HK-2 (cell line): ENCODE measurements at regions not wholly inside any gene's neighbourhood (a gene's known extent, or its start where the extent isn't known, plus 50 kb on each side); places are given as distances from the start of the nearest gene placed in this dataset.

ENCODE experiments used
- DNase-seq: peaks from one replicate; pipeline ENCODE4 v3.0.0-alpha.2; 2018; ENCODE audit not compliant: unreplicated experiment

DNA sequence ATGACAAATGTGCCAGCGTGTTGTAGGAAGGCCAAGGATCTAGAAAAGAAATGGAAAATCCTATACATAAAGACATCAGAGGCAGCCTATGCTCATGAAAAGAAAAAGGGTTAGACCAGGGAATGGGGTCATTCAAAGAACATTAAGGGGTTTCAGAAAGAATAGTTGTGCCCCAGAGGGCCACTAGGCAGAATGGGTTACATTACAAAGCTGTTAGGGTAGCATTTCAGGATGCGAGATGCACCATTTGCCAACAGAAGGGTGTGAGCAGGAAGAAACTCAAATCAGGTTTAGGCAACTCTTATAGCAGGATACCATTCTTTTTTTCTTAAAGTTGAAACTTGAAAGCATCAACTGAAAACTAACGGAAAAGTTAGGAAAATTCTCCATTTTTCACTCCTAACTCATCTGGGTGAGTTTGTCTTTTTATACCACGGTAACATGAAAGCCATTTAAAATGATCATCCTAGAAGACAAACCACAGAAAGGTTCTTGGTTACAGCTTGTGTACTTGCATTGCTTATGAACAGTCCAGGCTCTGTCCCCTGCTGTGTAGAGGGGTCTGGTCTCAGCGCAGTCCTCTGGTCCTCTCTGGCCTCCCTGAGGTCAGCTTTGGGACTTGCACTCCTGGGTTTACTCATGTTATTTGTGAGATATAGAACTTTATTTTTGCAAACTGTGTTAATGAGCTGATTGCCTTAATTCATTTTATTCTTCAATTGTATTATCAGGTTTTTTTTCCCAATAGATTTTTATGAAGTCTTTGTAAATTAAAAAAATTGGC lies 209.1 kb downstream of the DACT1 start:
- no peak for DNase-seq

DNA sequence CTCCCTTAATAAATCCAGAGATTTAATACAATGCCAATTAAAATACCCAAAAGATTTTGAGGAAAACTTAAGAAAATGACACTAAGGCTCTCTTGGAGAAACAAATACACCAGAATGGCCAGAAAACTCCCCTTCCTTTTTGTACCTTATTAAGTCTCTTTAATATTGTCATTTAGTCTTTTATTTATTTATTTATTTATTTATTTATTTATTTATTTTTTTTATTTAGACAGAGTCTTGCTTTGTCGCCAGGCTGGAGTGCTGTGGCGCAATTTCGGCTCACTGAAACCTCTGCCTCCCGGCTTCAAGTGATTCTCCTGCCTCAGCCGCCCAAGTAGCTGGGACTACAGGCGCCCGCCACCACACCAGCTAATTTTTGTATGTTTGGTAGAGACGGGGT lies 210.6 kb downstream of the DACT1 start:
- no peak for DNase-seq

DNA sequence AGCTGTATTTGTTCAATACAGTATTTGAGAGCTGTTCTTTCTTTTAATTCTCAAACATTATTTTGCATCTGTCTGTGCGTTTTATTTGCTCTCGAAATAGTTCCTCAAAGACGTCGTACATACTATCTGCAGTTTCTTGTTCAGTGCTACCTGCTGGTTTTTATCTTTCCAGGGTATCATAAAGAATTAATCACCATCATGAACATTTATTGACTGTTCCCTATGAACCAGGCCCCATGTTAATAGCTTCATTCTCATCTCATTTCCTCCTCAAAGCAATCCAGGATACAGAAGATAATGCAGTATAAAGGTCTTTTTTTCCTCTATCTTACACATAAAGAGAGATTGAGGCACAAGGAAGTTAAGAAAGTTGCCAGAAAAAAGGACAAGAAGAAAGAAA lies 211.8 kb downstream of the DACT1 start:
- DNase-seq: no peak

DNA sequence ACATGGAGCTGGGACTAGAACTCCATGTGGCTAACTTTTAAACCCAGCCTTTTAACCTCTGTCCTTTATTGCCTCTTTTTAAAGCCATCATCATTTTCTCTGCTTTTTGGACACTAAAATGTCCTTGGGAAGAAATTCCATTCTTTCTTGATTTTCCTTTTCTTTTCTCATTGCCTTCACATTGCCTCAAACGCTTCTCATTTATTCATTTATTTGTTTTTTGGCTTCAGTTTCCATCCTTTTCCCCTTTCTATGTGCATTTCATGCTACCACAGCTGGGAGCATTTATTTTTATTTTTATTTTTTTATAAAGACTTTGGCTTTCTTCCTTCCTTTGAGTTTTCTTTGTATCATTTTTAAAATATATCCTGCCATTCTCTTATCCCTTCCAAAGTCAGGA lies 212.2 kb downstream of the DACT1 start:
- DNase-seq: no peak

DNA sequence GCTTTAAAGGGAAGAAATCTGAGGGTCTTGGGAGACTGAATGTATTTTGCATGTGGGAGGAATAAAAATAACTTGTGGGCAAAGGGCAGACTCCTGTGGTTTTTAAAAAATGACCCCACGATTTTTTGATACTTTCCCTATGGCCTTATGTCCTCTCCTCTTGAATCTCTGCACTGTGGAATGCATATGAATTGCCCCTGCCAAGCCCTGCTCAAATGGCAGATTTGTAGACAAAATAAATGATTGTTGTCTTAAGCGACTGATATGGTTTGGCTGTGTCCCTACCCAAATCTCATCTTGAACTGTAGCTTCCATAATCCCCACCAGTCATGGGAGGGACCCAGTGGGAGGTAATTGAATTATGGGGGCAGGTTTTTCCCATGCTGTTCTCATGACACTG lies 223.8 kb downstream of the DACT1 start:
- no peak for DNase-seq

DNA sequence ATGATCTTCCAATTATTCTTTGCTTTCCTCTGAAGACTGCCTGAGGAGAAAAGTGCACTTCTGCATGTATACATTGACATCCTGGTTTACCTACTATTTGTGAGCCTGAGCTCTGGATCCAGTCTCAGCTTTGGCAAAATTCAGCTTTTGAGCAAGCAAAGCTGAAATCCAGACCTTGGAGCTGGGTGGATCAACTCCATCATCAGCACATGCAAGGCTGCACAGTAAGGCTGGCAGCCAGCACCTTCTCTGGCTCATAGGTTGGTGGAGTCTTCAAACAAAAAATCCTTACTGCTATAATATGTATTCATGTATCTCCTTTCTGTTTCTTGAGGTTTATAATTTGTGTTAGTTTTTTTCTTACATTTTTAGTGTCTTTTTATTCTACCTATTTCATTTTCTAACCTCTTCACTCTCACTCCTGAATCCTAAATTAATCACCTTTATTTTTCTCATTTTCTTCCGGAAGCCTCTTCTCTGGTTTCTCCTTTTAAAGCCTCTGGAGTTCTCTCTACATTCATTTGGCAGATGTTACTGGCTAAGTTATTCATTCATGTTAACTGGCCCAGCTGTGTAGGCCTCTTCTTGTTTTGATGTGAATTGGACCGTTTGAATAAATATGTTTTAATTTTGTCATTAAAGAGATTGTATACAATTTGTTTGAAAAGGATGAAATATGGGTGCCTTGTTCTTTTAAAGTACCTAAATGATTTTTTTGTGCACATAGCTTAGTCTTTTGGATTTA lies 224.8 kb downstream of the DACT1 start:
- no peak for DNase-seq

DNA sequence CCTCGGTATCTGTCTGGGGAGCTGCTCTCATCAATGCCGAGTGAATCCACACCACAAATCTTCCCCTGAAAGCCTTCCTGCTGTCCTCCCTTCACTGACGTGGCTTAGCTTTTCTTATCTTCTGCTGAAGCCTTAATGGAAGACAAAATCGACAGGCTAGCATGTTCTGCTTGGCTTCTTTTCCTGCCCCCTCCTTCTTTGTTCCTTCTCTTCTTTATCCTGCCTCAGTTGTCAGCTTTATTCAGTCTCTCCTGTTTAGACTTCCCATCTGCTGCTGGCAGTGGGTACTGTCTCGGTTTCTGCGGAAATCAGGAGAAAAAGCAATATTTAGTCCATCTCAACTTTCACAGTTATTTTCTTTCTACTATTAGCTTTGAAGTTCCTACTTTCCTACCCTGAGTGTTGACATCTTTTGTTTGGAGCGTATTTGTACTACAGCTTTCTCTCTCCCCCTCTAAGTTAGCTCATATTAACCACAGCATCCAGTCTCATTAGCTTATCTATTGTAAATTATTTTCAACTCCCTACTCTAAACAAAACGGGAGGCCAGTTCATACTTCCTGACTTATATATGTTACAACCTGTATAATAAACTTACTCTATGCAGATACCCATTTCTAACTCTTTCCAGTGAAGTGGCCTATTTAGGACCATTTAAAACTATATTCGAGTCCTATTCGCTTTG lies 226.0 kb downstream of the DACT1 start:
- no peak for DNase-seq

DNA sequence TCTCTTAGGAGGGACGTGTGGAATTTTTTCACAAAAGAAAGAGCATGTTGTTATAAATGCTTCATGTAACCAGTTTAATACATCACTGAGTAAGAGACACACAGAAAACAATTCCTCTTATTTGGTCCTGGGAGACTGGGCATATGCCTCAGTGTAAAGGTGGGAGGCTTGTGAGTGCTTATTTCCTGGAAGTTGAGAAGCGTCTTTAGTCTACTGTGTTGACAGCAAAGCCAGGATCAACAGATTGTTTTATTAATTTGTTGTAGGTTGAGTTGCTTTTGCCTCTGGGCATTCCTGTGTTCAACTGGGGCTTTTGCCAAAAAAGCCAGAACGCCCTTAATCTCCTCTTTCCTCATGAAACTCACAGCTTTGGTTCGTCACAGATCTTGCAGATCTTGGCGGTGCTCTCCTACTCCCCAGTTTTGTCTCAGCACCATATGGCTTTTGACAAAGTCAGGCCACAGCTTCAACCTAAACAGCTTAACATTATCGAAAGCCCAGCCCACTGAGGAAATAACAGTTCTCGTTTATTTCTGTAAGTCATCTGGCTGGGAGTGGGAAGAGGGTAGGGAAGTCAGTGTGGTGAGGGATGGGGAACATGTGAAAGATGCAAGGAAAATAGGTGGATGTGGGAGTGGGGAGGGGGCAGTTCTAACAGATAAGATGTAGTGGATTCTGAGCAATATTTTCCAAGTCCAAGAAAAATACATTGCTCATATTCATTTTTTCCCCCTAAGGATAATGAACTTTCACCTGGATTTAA lies 227.2 kb downstream of the DACT1 start:
- no peak for DNase-seq

DNA sequence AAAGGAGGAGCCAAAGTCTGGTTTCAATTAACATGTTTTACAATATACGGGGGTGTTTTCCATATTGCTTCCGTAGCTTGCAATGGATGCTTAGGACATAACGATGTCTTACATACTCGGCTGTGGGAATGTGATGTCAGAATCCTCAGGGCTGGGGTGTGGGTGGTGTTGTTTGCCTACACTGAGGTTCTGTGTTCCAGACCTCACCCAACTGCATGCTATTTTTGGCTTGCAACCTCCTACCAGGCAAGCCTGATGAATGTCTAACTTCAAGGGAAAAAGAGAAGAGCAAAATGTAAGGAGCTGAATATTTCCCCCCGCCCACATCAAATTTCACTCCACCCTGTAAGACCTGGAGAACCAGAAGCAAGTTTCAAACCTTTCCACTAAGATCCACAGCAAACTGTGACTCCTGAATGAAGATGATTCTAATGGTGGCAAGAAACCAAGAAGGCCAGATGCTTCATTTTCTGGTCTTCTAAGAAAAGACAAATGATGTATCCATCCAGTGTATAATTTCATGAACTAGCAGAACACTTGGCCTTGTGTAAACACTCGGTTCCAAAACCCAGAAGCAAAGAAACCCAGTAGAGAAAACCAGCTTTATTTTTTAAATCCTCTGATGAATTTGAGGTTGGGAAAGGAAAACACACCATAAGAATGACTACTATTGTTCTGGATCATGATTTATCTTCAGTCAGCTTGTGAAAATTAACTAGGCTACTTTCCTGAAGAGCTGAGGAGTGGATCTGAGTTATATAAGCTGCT lies 227.9 kb downstream of the DACT1 start:
- DNase-seq: no peak

DNA sequence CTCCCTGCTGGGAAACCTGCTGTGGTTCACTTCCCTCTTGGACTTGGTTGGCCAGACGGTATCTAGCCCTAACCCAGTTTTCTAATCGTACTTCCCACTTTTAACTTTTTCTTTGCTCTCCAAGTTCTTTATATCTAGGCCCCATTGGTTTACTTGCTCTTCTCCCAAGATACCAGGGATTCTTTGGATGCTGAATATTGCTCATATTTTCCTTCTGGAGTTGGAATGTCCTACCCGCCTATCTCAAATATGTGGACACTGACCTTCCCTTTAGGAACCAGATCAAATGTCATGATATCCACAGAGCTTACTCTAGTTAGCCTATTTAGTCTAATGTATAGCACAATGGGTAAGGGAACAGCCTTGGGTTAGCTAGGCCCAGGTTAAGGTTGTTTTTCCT lies 228.6 kb downstream of the DACT1 start:
- no peak for DNase-seq

DNA sequence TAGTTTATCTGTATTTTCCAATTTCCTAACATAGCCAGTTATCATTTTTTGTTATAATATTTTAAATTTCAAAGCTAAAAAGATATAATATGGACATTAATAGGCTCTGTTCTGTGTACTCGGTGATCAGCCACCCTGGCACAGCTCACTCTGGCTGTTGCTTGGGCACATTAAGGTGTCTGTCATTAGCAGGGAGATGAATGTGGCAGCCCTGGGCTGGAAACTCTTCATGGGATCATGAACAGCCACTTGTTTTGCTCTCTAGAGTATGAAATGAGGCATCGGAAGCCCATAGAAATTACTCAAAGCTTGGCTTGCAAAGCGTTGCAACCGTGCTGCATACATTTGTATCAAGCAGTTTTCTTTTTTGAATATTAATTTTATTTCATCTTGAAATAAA lies 233.2 kb downstream of the DACT1 start:
- no peak for DNase-seq

DNA sequence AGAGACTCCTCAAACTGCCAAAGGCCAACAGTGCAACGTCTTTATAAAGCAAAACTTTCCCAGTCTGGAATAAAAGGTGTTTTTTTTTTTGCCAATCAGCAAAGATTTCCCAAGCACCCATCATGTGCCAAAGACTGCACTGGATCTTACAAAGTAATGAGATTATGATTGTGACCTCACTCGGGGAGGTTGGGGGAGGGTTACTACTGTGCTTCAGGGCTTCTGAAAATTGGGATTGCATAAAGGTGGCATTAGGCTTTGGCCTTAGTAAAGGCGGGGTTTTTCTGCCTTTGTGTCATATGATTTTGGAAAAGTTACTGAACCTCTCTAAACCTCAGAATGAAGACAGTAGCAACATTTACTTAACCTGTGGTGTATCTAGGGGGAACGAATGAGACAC lies 233.8 kb downstream of the DACT1 start:
- DNase-seq: no peak

DNA sequence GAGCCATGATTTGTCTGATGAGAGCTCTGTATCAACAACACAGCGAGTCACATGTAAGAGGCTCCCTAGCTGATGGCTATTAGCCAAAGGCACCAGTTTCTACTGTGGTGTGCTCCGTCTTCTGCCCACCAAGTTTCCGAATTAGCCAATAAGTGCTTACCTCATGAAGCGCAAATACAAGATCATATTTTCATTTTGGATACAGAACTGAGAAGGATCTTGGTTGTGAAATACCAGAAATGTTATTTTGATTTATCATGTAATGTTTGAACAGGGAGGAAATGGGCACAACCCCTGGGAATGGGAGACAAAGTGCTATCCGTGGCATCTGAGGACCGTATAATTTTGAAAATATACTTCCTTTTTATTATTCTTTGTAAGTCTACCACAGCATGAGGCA lies 234.3 kb downstream of the DACT1 start:
- no peak for DNase-seq

DNA sequence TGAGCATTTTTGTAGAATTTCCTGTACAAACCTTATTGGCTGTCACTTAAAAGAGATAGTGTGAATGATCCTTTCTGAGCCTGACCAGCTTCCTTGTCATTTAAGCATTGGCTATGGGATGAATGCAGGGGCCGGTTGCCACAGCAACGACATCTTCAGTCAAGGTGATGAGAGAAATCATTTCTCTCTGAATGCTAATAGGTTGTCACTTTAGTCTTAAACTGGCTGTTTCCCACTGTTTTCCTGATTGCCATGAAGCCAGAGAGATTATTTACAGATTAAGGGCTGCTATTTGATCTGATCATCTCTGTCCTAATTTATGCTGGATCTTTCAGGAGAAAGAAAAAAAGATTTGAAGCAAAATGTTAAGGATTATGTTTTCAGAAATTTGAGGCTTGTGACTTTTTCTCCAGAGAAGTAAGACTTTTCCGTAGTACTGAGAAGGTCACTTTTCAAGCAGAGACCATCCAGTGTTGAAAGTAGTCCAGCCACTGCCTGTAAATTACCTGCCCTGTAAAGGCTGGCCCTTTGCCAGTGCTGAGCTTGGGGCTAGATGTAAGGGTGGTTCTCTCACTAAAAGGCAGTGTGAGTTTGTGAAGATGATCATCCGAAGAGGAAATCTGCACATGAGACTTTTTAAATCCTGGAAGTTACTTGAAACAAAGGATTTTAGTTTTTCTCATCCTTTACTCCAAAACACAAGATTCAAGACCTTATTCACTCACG lies 235.6 kb downstream of the DACT1 start:
- no peak for DNase-seq

DNA sequence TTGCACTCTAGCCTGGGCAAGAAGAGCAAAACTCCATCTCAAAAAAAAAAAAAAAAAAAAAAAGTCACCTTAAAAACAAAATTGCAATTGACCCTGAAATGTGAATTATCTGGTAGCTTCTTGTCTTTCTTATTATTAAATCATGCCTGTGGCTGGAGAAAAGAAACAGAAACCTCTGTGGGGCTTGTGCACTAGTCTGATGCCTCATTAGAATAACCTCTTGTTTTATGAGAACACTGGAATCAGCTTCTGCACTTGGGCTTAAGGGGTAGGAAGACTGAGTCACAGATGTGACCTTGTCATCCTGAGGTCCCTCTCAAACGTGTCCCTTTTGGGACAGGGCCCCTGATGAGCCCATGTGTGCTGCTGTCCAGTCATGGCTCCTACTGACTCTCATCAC lies 237.9 kb downstream of the DACT1 start:
- no peak for DNase-seq

DNA sequence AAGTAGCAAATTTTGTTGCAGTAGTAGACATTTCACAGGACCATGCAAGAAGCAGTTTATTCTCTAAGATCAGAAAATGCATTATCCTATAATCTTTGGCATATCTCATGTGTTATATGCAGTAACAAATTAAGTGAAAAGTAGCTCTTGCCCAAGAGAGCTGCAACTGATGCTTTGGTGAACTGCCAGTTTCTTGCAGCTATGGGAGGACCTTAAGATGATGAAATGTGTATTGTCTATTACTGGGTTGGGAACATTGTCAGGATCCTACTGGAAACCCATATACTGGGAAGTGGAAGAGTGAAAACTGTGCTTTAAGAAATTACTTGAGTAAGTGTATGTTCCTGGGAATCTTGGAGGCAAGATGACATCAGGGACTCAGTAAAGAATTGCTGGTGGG lies 238.8 kb downstream of the DACT1 start:
- DNase-seq: no peak

DNA sequence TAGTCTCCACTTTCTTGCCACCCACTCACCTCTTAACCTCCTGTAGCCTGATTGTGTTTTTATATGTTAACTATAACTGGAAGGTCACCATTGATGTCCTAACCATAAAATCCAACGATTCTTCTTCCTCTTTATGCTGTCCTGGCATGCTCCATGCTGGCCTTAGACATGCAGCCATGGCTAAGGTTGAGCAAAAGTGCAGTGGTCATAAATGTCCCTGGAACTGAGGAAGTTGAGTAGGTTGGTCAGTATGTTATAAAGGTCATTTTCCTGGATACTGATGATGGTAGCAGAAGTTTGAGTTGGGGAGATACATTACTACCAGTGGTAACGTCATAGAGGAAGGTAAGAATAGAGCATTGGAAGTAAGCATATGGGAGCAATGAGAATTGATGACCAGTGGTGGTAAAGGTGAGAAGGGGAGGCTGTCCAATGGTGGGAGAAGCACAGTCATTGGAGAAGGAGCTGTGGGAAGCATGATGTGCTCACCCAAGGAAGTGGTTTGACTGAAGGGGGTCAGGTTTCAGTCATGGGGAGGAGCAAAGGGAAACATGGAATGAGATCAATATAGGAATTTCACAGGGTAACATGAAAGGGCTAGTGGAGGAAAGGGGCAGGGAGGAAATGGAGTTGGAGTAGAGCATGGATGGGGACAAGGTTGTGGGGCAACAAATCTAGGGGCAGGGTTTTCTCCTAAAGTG lies 240.8 kb downstream of the DACT1 start:
- DNase-seq: no peak

DNA sequence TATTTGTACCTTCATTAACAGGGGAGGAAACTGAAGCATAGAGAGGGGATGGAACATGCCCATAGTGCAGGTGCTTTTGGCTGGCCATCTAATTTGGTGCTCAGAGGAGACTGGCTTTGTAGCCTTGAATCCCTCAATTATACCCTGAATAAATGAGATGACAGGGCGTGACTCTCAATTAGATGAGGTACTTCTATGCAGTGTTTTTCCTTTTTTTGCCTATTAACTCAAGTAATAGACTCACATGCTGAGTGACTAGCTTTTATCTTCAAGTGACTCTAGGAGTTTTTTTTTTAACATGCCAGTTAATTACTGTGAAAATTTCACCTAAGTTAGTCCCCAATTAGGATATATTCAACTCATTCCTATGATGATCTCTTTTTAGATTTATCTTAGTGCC lies 243.7 kb downstream of the DACT1 start:
- DNase-seq: no peak

DNA sequence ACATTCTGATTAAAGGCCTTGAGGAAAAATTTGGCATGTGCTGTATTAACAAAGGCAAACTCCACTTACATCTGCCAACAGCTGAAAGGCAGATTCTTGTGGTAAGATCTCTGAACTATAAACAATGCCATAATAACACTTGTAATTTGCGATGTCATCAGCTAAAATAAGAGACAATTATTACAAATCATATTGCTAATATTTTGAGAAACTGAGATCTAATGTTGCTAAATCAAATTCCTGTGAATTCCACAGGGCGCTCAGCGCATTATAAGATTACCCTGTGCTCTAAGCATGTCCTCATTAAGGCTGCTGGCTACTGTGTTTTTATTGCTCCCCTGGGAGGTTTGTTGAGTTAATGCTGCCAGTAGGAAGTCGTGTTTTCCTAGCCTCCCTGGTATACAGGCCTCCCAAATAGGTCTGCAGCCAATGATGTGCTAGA lies 244.8 kb downstream of the DACT1 start:
- no peak for DNase-seq

DNA sequence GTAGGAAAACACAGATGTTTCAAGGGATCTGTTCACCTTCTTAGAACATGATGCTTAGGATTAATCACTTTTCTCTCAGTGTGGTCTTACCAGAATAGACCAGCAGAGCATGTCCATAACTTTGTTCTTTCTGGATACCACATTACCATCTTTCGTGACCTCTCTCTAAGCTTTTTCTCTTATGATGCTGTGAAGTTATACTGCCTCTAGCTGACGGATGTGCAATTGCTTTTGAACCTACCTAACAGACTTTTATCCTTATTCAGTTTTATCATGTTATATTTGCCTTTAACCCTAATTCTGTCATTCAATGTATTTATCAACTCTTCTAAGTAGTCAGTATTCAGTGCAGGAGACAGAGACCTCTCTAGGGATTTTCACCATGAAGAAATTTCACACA lies 246.7 kb downstream of the DACT1 start:
- no peak for DNase-seq
